ENCODE measurements at regions not wholly inside any gene's neighbourhood (a gene's known extent, or its start where the extent isn't known, plus 50 kb on each side); places are given as distances from the start of the nearest gene placed in this dataset.
A peak's percentile ranks its signal among the peaks of the same experiment; 100 is the strongest.

DNA sequence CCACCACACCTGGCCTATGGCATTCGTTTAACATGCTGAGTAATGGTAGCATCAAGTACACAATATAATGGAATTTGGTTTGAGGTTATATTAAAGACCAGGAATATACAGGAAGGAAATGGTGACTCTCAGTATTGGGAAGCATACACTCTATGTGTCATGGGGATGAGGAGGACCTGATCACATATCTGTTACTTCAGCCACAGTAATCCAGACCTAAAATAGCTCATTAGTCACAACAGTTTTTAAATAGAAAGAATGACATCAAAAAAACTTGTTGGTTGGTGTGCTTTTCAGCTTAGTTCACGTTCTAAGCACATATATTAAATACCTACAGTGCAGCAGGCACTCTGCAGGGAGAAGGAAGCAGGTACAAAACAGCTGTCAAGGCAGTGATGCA lies 52.5 kb upstream of the ATP2C1 start:
- no peak for TF ChIP-seq CTCF (IDR thresholded peaks at IDR 0.05 in 2 of 3, conservative IDR thresholded peaks at IDR 0.05 in 1 of 3; ENCODE audit: control insufficient read depth in 2 of 3, extremely low read depth in 1 of 3, insufficient read depth in 1 of 3, low read depth in 3 of 3, low read length in 3 of 3)
- TF ChIP-seq MEF2A (IDR thresholded peaks at IDR 0.05; ENCODE audit: insufficient read depth, low read depth, low read length), result peak; percentile 88
- no peak for TF ChIP-seq EP300 (IDR thresholded peaks at IDR 0.05; ENCODE audit: borderline replicate concordance in 1 of 2, control insufficient read depth in 1 of 2, low read depth in 2 of 2, low read length in 2 of 2)
- no peak for TF ChIP-seq ETV6 (conservative IDR thresholded peaks at IDR 0.05 in 1 of 2, IDR thresholded peaks at IDR 0.05 in 1 of 2; ENCODE audit: borderline replicate concordance in 1 of 2, low read depth in 1 of 2)
- no peak for TF ChIP-seq POLR2AphosphoS5 (IDR thresholded peaks at IDR 0.05; ENCODE audit: low read length)
- TF ChIP-seq ZBTB40 (IDR thresholded peaks at IDR 0.05; ENCODE audit: borderline replicate concordance), result no peak
- no peak for TF ChIP-seq RAD21 (IDR thresholded peaks at IDR 0.05; ENCODE audit: insufficient read depth, low read depth, low read length)
- TF ChIP-seq SMARCA5 (IDR thresholded peaks at IDR 0.05), result no peak

Data from GM12878 (cell line).